Ammon's horn (tissue), 1 donor: ENCODE measurements at regions not wholly inside any gene's neighbourhood (a gene's known extent, or its start where the extent isn't known, plus 50 kb on each side); places are given as distances from the start of the nearest gene placed in this dataset.

Source experiments
- DNase-seq: peaks from one replicate; pipeline ENCODE4 v3.0.0-alpha.2; 2016; ENCODE audit warnings: low spot score

- DNase-seq = no peak
Observed at GRCh38 chr13:26967119-26968038, 204.2 kb downstream of the USP12 start.

GRCh38 chr13:26966701-26967080 lies 204.9 kb downstream of the USP12 start:
- no peak for DNase-seq

GRCh38 chr13:26965952-26966700 lies 205.5 kb downstream of the USP12 start:
- peak; percentile 23 for DNase-seq

GRCh38 chr13:26964278-26965250 lies 204.0 kb upstream of the GPR12 start:
- DNase-seq = peak; percentile 22

GRCh38 chr13:26962671-26963070 lies 202.1 kb upstream of the GPR12 start:
- no peak for DNase-seq

- no peak for DNase-seq
Observed at GRCh38 chr13:26961890-26962615, 201.5 kb upstream of the GPR12 start.

- no peak for DNase-seq
Observed at GRCh38 chr13:26957182-26957581, 196.6 kb upstream of the GPR12 start.

- no peak for DNase-seq
Observed at GRCh38 chr13:26956522-26957142, 196.0 kb upstream of the GPR12 start.

GRCh38 chr13:26954976-26955375 lies 194.4 kb upstream of the GPR12 start:
- no peak for DNase-seq

- DNase-seq = no peak
Observed at GRCh38 chr13:26953291-26953690, 192.7 kb upstream of the GPR12 start.

GRCh38 chr13:26952551-26953143 lies 192.1 kb upstream of the GPR12 start:
- DNase-seq = no peak

- DNase-seq = no peak
Observed at GRCh38 chr13:26951581-26952177, 191.1 kb upstream of the GPR12 start.

- no peak for DNase-seq
Observed at GRCh38 chr13:26950968-26951367, 190.4 kb upstream of the GPR12 start.

GRCh38 chr13:26950546-26950945 lies 190.0 kb upstream of the GPR12 start:
- DNase-seq = no peak

- DNase-seq = no peak
Observed at GRCh38 chr13:26949701-26950502, 189.3 kb upstream of the GPR12 start.

- DNase-seq = no peak
Observed at GRCh38 chr13:26948353-26948752, 187.8 kb upstream of the GPR12 start.

- DNase-seq = peak; percentile 79
Observed at GRCh38 chr13:26946684-26947343, 186.2 kb upstream of the GPR12 start.

GRCh38 chr13:26943748-26944147 lies 183.2 kb upstream of the GPR12 start:
- no peak for DNase-seq

GRCh38 chr13:26942184-26942583 lies 181.6 kb upstream of the GPR12 start:
- DNase-seq = no peak
